ENCODE measurements at regions not wholly inside any gene's neighbourhood (a gene's known extent, or its start where the extent isn't known, plus 50 kb on each side); places are given as distances from the start of the nearest gene placed in this dataset.
"Not testable (repeated sequence)": the region's sequence is repeated elsewhere in the genome, so short reads cannot be mapped to it uniquely, and the experiment has no call there.

- DNase-seq, result not testable (repeated sequence)
Measured at GRCh38 chr11:3513311-3513710, 128.5 kb downstream of the ART5 start.

GRCh38 chr11:3512751-3513150 lies 129.0 kb downstream of the ART5 start:
- DNase-seq, result not testable (repeated sequence)

- not testable (repeated sequence) for DNase-seq
Measured at GRCh38 chr11:3512133-3512703, 129.6 kb downstream of the ART5 start.

- not testable (repeated sequence) for DNase-seq
Measured at GRCh38 chr11:3511416-3512132, 130.2 kb downstream of the ART5 start.

- DNase-seq, result not testable (repeated sequence)
Measured at GRCh38 chr11:3509563-3509962, 130.6 kb upstream of the ZNF195 start.

GRCh38 chr11:3499198-3499597 lies 120.3 kb upstream of the ZNF195 start:
- not testable (repeated sequence) for DNase-seq

GRCh38 chr11:3498356-3498755 lies 119.4 kb upstream of the ZNF195 start:
- not testable (repeated sequence) for DNase-seq

- not testable (repeated sequence) for DNase-seq
Measured at GRCh38 chr11:3493152-3493551, 114.2 kb upstream of the ZNF195 start.

GRCh38 chr11:3488003-3488402 lies 109.1 kb upstream of the ZNF195 start:
- DNase-seq, result not testable (repeated sequence)

GRCh38 chr11:3485737-3486136 lies 106.8 kb upstream of the ZNF195 start:
- DNase-seq, result not testable (repeated sequence)

- DNase-seq, result not testable (repeated sequence)
Measured at GRCh38 chr11:3476937-3477885, 98.3 kb upstream of the ZNF195 start.

- DNase-seq, result peak; percentile 14
Measured at GRCh38 chr11:3476084-3476936, 97.4 kb upstream of the ZNF195 start.

- peak; percentile 20 for DNase-seq
Measured at GRCh38 chr11:3468963-3469362, 90.0 kb upstream of the ZNF195 start.

GRCh38 chr11:3467599-3467998 lies 88.7 kb upstream of the ZNF195 start:
- DNase-seq, result not testable (repeated sequence)

GRCh38 chr11:3455666-3456065 lies 76.7 kb upstream of the ZNF195 start:
- not testable (repeated sequence) for DNase-seq

GRCh38 chr11:3454844-3455243 lies 75.9 kb upstream of the ZNF195 start:
- DNase-seq, result not testable (repeated sequence)

GRCh38 chr11:3453596-3454256 lies 74.8 kb upstream of the ZNF195 start:
- DNase-seq, result not testable (repeated sequence)

GRCh38 chr11:3450822-3451221 lies 71.9 kb upstream of the ZNF195 start:
- DNase-seq, result not testable (repeated sequence)

GRCh38 chr11:3445535-3445934 lies 66.6 kb upstream of the ZNF195 start:
- DNase-seq, result not testable (repeated sequence)

GRCh38 chr11:3444420-3444744 lies 65.4 kb upstream of the ZNF195 start:
- DNase-seq, result not testable (repeated sequence)

- DNase-seq, result peak; percentile 69
Measured at GRCh38 chr11:3443700-3444419, 64.9 kb upstream of the ZNF195 start.
